HG03342 (cell line): ENCODE measurements at regions not wholly inside any gene's neighbourhood (a gene's known extent, or its start where the extent isn't known, plus 50 kb on each side); places are given as distances from the start of the nearest gene placed in this dataset.

Experiments
- ATAC-seq: cut with Tn5 transposase; IDR thresholded peaks from one replicate; pipeline ENCODE4 v1.9.1; 2021; ENCODE audit warnings: mild to moderate bottlenecking, moderate library complexity; ENCODE audit not compliant: unreplicated experiment

DNA sequence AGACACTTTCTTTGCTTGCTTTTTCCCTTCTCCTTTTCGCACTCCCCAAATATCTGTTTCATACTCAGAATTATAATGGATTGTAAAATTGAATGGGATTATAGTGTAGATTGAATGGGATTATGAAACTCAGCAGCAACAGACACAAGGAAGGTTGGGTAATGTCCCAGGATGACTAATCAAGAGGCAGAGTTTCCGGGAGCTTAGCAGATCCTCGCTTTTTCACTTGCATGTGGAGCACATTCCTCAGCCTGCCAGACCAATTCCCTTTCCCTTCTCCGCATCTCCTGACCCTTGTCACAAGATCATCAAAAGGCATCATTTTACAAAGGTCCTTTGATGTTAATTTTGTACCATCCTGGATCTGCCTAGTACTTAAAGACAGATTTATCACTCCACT, 55.1 kb upstream of the SLC1A1 start:
- no peak for ATAC-seq

GRCh38 chr9:4433379-4433778, 56.9 kb upstream of the SLC1A1 start:
- ATAC-seq = no peak

DNA sequence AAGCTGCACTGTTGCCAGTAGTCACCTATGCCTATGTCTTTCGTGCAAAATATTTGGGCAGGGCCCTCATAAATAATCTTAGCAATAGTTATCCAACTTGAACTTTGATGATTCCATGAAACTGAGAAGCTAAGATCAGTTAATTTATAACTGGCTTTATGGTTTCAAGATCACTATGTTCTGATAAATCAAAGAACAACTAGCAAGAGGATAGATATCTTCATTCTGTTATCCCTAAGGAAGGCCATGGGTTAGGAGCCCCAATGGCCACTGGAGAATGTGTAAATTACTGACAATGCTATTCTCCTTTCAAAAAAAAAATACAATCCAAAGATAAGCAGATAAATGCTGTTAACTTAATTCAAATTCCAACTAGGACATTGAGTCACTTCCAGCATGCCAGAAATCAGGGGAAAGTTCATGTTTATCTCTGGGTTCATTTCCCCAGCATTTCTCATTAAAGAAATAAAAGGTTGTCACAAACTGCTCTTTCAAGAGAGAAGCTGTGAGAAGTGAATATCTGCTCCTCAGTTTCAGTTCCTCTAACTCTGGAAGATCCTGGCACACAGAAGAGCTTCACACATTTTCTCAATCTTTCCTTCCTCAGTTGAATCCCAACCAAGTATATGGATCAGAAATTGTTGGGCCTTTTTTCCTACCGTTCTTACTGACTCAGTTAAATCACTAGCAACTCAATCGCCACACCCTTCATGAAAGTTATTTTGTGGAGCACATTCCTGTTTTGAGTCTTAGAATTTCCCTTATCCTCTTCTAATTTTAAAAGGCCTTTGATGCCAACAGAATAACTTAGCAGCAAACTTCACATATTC, 59.6 kb upstream of the SLC1A1 start:
- no peak for ATAC-seq

GRCh38 chr9:4425319-4426045, 64.8 kb upstream of the SLC1A1 start:
- no peak for ATAC-seq

- ATAC-seq = no peak
Measured at GRCh38 chr9:4424891-4425290, 65.4 kb upstream of the SLC1A1 start.

DNA sequence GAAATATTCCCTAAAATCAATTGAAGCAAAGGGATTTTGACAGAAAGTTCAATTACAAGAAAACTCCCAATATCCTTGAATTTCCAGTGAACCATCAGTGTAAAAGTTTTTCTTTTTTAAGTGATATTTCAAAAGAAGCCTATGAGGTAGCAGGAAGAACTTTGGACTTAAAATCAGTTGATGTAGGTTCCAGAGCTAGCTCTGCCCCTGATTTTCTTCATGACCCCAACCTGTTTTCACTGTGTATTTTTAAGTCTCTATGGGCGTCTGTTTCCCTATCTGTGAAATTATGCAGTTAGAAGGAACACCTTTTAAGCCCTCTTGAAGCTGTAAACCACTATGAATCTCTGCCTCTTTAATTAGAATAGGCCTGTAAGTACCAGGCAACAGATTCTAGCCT, 66.2 kb upstream of the SLC1A1 start:
- ATAC-seq = no peak

GRCh38 chr9:4423207-4423610, 67.1 kb upstream of the SLC1A1 start:
- ATAC-seq = no peak

GRCh38 chr9:4422495-4422894, 67.8 kb upstream of the SLC1A1 start:
- ATAC-seq = peak; percentile 65

GRCh38 chr9:4421847-4422246, 68.4 kb upstream of the SLC1A1 start:
- no peak for ATAC-seq

GRCh38 chr9:4420351-4420750, 69.9 kb upstream of the SLC1A1 start:
- ATAC-seq = no peak

GRCh38 chr9:4417578-4418325, 72.5 kb upstream of the SLC1A1 start:
- no peak for ATAC-seq

GRCh38 chr9:4416467-4416866, 73.8 kb upstream of the SLC1A1 start:
- ATAC-seq = no peak

DNA sequence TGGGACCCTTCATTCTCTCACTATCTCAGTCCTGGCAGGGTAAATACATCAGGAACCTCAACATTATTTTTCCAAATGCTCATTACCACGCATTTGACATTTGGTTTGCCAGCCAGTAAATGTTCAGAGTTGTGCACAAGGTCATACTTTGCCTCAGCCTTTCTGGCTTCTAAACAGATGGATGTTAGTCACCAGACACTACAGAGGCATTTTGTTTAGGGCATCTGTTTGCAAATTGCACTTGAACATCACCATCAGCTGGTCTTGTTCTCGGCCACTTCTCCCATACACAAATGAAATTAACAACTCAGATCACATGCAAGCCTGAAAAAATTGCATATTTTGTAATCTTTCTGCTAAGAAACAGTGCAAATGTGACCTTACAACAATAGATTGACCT, 75.0 kb upstream of the SLC1A1 start:
- no peak for ATAC-seq

DNA sequence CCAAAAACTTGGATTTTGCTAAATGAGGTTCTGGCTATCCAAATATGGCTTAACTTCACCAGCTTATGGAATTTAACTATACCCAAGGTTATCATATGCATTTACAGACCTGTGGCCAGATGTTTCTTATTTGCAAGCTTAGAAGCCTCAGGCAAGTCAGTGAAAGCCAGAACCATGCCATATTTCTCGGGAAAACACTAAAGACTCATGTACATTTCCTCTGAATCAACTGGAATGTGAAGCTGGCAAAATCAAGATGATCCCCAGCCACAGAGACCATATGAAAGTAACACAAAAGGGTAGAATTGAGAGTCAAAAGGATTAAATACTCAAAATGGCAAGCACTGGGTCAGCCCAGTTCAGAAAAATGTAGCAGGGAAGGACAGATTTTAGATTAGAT, 76.4 kb upstream of the SLC1A1 start:
- ATAC-seq = no peak

DNA sequence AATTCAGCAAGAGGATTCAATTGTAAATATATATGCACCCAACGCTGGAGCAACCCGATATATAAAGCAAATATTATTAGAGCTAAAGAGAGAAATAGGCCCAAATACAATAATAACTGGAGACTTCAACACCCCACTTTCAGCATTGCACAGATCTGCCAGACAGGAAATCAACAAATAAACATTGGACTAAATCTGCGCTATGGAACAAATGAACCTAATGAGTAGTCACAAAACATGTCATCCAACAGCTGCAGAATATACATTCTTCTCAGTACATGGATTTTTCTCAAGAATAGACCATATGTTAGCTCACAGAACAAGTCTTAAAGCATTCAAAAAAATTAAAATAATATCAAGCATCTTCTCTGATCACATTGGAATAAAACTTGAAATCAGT, 86.1 kb upstream of the SLC1A1 start:
- ATAC-seq = no peak

- ATAC-seq = no peak
Measured at GRCh38 chr9:4402501-4402900, 87.8 kb upstream of the SLC1A1 start.

- no peak for ATAC-seq
Measured at GRCh38 chr9:4400731-4401130, 89.5 kb upstream of the SLC1A1 start.

GRCh38 chr9:4397917-4398316, 92.4 kb upstream of the SLC1A1 start:
- ATAC-seq = no peak

- no peak for ATAC-seq
Measured at GRCh38 chr9:4393806-4394523, 94.1 kb upstream of the GLIS3 start.

- ATAC-seq = no peak
Measured at GRCh38 chr9:4389755-4390154, 89.9 kb upstream of the GLIS3 start.

DNA sequence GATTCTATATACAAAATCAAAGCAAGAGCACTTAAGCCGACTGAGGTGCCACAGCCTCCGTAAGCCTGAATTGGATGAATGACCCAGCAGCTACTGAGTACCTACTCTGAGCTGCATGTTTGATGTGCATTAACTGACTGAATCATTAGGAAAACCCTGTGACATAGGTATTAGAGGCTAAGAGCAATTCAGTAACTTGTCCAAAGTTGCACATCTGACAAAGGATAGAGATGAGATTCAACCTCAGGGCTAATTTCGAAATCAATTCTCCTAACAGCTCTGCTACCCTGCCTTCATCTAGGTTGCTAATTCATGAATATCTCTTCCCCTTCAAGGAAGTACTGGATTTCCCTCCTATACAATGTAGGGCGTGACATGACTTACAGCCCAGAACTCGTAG, 89.1 kb upstream of the GLIS3 start:
- no peak for ATAC-seq
